Stimulated activated naive CD8-positive, alpha-beta T cell treated with anti-CD3 and anti-CD28 coated beads, Interleukin-15, Interleukin-2, amounts not matched to agents 100 ng/mL and 50 ng/mL, for 24 hours (primary cell): ENCODE measurements at regions not wholly inside any gene's neighbourhood (a gene's known extent, or its start where the extent isn't known, plus 50 kb on each side); places are given as distances from the start of the nearest gene placed in this dataset.
"Not testable (repeated sequence)": the region's sequence is repeated elsewhere in the genome, so short reads cannot be mapped to it uniquely, and the experiment has no call there.

Experiments used
- H3K27ac Mint-ChIP-seq: one replicate; pipeline ENCODE4 v1.8.0; 2021; ENCODE audit warnings: mild to moderate bottlenecking, mixed read lengths
- H3K27me3 Mint-ChIP-seq: one replicate; pipeline ENCODE4 v1.8.0; 2021; ENCODE audit warnings: mixed read lengths
- H3K36me3 Mint-ChIP-seq: one replicate; pipeline ENCODE4 v1.8.0; 2021; ENCODE audit warnings: low read depth, mixed read lengths
- H3K4me1 Mint-ChIP-seq: one replicate; pipeline ENCODE4 v1.8.0; 2021; ENCODE audit warnings: low read depth, mixed read lengths
- H3K4me3 Mint-ChIP-seq: one replicate; pipeline ENCODE4 v1.8.0; 2021; ENCODE audit warnings: mild to moderate bottlenecking, mixed read lengths
- H3K9me3 Mint-ChIP-seq: one replicate; pipeline ENCODE4 v1.8.0; 2021; ENCODE audit warnings: mixed read lengths

DNA sequence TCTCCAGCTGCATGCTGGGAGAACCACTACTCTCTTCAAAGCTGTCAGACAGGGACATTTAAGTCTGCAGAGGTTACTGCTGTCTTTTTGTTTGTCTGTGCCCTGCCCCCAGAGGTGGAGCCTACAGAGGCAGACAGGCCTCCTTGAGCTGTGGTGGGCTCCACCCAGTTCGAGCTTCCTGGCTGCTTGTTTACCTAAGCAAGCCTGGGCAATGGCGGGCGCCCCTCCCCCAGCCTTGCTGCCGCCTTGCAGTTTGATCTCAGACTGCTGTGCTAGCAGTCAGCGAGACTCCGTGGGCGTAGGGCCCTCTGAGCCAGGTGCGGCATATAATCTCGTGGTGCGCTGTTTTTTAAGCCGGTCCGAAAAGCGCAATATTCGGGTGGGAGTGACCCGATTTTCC is 215.0 kb downstream of the STIM2 start:
- not testable (repeated sequence) for H3K4me1 Mint-ChIP-seq, H3K9me3 Mint-ChIP-seq, H3K4me3 Mint-ChIP-seq, H3K36me3 Mint-ChIP-seq, H3K27ac Mint-ChIP-seq, H3K27me3 Mint-ChIP-seq

DNA sequence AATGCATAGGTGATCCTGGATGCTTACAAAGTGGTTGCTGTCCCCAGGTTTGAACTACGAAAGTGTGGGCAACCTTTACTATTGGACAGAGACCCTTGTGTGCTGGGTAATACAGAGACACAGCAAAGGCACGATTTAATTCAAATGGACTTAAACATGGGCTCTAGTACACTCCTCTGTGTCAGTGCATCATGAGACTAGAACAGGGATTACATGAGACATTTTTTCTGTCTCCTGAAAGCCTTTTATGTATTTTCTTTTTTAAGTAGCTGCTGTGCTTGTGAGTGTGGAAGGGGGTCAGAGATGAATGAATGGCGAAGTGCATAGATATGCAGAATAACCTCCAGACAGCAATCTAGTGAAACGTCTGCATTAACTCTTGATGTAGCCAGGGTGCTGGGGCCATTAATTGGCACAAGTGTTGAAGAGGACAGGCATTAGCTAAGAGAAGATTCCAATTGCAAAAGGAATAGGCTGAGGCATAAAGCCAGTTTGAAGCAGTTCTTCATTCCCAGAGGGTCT is 218.4 kb downstream of the STIM2 start:
- Mint-ChIP-seq H3K4me1 (no peaks in the 10 kb centered on the region), H3K27ac (no peak overlapping the region), H3K36me3 (no peaks in the 10 kb centered on the region), H3K4me3 (no peak overlapping the region), H3K9me3 (no peaks in the 10 kb centered on the region), H3K27me3 (peaks cover 14% of the 10 kb centered on the region)

GRCh38 chr4:27081675-27082586 is 221.3 kb downstream of the STIM2 start:
- no peaks in the 10 kb centered on the region for H3K36me3 Mint-ChIP-seq
- H3K27ac Mint-ChIP-seq = no peak overlapping the region
- H3K4me3 Mint-ChIP-seq = no peak overlapping the region
- no peaks in the 10 kb centered on the region for H3K9me3 Mint-ChIP-seq
- H3K4me1 Mint-ChIP-seq = peaks cover 6% of the 10 kb centered on the region
- peaks cover 42% of the 10 kb centered on the region for H3K27me3 Mint-ChIP-seq

GRCh38 chr4:27082776-27083175 is 222.1 kb downstream of the STIM2 start:
- H3K27ac Mint-ChIP-seq = no peak overlapping the region
- no peaks in the 10 kb centered on the region for H3K9me3 Mint-ChIP-seq
- H3K27me3 Mint-ChIP-seq = peaks cover 49% of the 10 kb centered on the region
- peaks cover 6% of the 10 kb centered on the region for H3K4me1 Mint-ChIP-seq
- H3K4me3 Mint-ChIP-seq = no peak overlapping the region
- H3K36me3 Mint-ChIP-seq = no peaks in the 10 kb centered on the region

- Mint-ChIP-seq H3K27ac (no peak overlapping the region), H3K4me1 (peaks cover 6% of the 10 kb centered on the region), H3K27me3 (peaks cover 60% of the 10 kb centered on the region), H3K36me3 (no peaks in the 10 kb centered on the region), H3K9me3 (no peaks in the 10 kb centered on the region), H3K4me3 (peak overlapping the region; percentile 0)
Observed at GRCh38 chr4:27084685-27085361, 224.2 kb downstream of the STIM2 start.

DNA sequence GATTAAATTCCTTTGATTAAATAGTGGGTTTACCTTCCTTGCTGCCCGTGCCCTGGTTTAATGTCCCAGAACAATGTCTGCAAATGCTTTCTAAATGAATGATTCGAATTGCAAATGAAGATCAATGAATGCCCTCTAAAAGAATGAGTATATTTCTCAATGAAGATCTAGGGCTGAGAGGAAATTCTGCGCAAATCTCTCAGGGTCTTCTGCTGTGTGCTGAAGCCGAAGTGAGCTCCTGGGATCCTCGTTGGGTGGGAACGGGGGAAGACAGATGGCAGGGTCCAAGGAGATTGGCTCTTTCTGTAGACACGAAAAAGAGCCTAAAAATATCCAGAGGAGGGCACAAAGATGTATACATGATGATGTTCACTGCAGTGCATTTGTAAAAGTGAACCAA is 224.8 kb downstream of the STIM2 start:
- Mint-ChIP-seq H3K27me3 (peaks cover 63% of the 10 kb centered on the region), H3K4me1 (peaks cover 6% of the 10 kb centered on the region), H3K4me3 (peak overlapping the region; percentile 0), H3K36me3 (no peaks in the 10 kb centered on the region), H3K27ac (no peak overlapping the region), H3K9me3 (no peaks in the 10 kb centered on the region)

- H3K4me3 Mint-ChIP-seq = no peak overlapping the region
- H3K36me3 Mint-ChIP-seq = no peaks in the 10 kb centered on the region
- peaks cover 6% of the 10 kb centered on the region for H3K4me1 Mint-ChIP-seq
- no peaks in the 10 kb centered on the region for H3K9me3 Mint-ChIP-seq
- peaks cover 63% of the 10 kb centered on the region for H3K27me3 Mint-ChIP-seq
- H3K27ac Mint-ChIP-seq = no peak overlapping the region
Observed at GRCh38 chr4:27087306-27088045, 226.8 kb downstream of the STIM2 start.

- Mint-ChIP-seq H3K9me3 (no peaks in the 10 kb centered on the region), H3K36me3 (no peaks in the 10 kb centered on the region), H3K4me1 (peaks cover 6% of the 10 kb centered on the region), H3K27me3 (peaks cover 55% of the 10 kb centered on the region), H3K4me3 (no peak overlapping the region), H3K27ac (no peak overlapping the region)
Observed at GRCh38 chr4:27088491-27088890, 227.8 kb downstream of the STIM2 start.

DNA sequence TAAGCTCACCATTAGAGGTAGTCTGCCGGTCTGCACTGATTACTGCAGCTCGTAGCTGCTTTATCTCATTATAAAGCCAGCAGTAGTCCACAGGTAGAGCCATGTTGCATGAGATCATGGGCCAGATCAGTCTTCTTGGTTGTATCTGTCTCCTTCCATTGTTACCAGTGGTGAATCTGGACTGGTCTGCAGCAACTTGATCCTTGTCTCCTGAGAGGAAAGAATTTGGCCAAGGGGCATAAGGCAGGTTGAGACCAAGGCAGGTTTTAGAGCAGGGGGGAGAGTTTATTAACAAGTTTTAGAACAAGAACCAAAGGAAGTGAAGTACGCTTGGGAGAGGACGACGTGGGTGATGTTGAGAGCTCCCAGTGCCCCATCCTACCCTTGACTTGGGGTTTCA is 228.5 kb downstream of the STIM2 start:
- Mint-ChIP-seq H3K27ac (no peak overlapping the region), H3K4me1 (peaks cover 6% of the 10 kb centered on the region), H3K4me3 (no peak overlapping the region), H3K36me3 (no peaks in the 10 kb centered on the region), H3K9me3 (no peaks in the 10 kb centered on the region), H3K27me3 (peaks cover 48% of the 10 kb centered on the region)

- no peak overlapping the region for H3K4me3 Mint-ChIP-seq
- H3K36me3 Mint-ChIP-seq = no peaks in the 10 kb centered on the region
- peaks cover 36% of the 10 kb centered on the region for H3K27me3 Mint-ChIP-seq
- no peak overlapping the region for H3K27ac Mint-ChIP-seq
- H3K4me1 Mint-ChIP-seq = peaks cover under 1% of the 10 kb centered on the region
- no peaks in the 10 kb centered on the region for H3K9me3 Mint-ChIP-seq
Observed at GRCh38 chr4:27090406-27090805, 229.8 kb downstream of the STIM2 start.

GRCh38 chr4:27094224-27094623 is 233.6 kb downstream of the STIM2 start:
- Mint-ChIP-seq H3K4me3 (no peak overlapping the region), H3K27me3 (peaks cover 6% of the 10 kb centered on the region), H3K27ac (no peak overlapping the region), H3K36me3 (no peaks in the 10 kb centered on the region), H3K4me1 (no peaks in the 10 kb centered on the region), H3K9me3 (no peaks in the 10 kb centered on the region)

DNA sequence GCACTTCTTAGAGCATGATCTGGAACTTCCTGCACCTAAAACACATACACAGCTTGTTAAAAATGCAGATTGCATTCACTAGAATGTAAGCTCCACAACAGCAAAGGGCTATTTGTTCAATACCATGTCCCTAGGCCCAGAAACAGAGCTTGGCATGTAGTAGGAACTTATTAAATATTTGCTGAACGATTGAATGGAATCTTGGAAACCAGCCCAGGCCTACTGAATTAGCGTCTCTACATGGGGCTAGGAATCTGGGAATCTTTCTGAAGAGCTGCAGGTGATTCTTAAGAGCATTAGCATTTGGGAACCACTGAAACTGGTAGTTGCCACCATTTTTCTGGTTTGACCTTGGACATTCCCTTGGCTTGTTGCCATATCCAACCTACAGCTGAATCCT is 234.1 kb downstream of the STIM2 start:
- H3K27ac Mint-ChIP-seq = no peak overlapping the region
- H3K36me3 Mint-ChIP-seq = no peaks in the 10 kb centered on the region
- H3K9me3 Mint-ChIP-seq = no peaks in the 10 kb centered on the region
- no peak overlapping the region for H3K4me3 Mint-ChIP-seq
- no peaks in the 10 kb centered on the region for H3K4me1 Mint-ChIP-seq
- H3K27me3 Mint-ChIP-seq = peaks cover 4% of the 10 kb centered on the region

DNA sequence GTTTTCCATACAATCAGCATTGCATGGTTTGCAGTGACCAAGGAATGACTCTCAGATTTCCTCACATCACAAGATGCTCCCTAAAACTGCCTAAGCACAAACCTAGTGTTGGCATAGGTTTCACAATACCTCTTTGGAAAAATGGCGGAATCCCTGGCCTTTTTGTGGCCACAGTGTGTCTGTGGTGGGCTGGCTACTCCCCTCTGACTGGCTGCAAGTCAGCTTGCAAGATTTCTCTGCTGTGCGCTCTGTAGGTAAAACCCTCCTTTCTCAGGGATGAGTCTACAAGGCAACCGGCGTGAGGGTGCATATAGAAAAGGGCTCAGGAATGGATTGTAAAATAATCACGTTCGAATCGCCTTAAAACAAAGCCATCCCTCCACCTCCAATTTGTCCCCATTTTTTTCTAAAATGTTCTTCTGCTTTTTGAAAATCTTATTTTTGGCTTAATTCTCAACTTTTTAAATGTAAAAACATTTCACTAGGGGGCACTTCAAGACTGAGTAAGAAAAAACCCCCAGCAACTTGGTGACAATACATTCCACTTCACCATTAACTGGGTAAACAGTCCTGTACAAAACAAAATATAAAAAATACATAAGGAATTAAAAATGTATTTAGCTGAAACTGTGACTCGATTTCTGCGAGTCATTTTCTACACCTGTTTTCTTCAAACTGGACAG is 235.6 kb downstream of the STIM2 start:
- Mint-ChIP-seq H3K36me3 (no peaks in the 10 kb centered on the region), H3K27me3 (peaks cover 10% of the 10 kb centered on the region), H3K4me3 (no peak overlapping the region), H3K4me1 (no peaks in the 10 kb centered on the region), H3K9me3 (no peaks in the 10 kb centered on the region), H3K27ac (no peak overlapping the region)

DNA sequence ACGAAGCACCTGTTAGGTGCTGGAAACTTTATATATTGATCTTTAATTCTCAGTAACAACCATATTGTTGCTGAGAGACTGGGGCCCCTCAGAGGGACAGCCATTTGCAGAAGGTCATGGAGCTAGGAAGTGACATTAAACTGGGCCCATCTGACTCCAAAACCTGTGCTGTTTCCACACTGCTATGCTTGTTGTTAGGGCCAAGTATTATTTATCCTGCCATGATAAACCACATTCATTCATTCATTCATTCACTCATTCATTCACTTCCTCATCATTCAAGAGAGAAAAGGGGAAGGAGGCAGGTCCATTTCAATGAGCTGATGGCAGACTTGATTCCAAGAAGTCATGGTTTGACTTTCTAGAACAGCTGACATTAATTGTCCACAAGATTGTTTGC is 237.4 kb downstream of the STIM2 start:
- Mint-ChIP-seq H3K27me3 (peaks cover 10% of the 10 kb centered on the region), H3K4me1 (no peaks in the 10 kb centered on the region), H3K36me3 (no peaks in the 10 kb centered on the region), H3K4me3 (no peak overlapping the region), H3K9me3 (no peaks in the 10 kb centered on the region), H3K27ac (no peak overlapping the region)
